ENCODE measurements at regions not wholly inside any gene's neighbourhood (a gene's known extent, or its start where the extent isn't known, plus 50 kb on each side); places are given as distances from the start of the nearest gene placed in this dataset.
"Not testable (repeated sequence)": the region's sequence is repeated elsewhere in the genome, so short reads cannot be mapped to it uniquely, and the experiment has no call there.

- in situ Hi-C loops (cut with HindIII; ENCODE audit: low pct_ligation_motif_present, low sequenced_read_pairs): no loop called here
- H3K4me3 ChIP-seq (ENCODE audit: low read depth, low read length): no peak overlapping the region
- TF ChIP-seq, protein P1, sequence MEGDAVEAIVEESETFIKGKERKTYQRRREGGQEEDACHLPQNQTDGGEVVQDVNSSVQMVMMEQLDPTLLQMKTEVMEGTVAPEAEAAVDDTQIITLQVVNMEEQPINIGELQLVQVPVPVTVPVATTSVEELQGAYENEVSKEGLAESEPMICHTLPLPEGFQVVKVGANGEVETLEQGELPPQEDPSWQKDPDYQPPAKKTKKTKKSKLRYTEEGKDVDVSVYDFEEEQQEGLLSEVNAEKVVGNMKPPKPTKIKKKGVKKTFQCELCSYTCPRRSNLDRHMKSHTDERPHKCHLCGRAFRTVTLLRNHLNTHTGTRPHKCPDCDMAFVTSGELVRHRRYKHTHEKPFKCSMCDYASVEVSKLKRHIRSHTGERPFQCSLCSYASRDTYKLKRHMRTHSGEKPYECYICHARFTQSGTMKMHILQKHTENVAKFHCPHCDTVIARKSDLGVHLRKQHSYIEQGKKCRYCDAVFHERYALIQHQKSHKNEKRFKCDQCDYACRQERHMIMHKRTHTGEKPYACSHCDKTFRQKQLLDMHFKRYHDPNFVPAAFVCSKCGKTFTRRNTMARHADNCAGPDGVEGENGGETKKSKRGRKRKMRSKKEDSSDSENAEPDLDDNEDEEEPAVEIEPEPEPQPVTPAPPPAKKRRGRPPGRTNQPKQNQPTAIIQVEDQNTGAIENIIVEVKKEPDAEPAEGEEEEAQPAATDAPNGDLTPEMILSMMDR (IDR thresholded peaks at IDR 0.05; ENCODE audit: low read depth, low read length, missing control alignments): no peak
- H3K27ac ChIP-seq: no peak overlapping the region
- no peaks in the 10 kb centered on the region for H3K27me3 ChIP-seq (replicated peaks)
- no peak for DNase-seq
- no peaks in the 10 kb centered on the region for H3K36me3 ChIP-seq (replicated peaks)
Observed at GRCh38 chr9:33739398-33739797, 56.0 kb upstream of the PRSS3 start.

GRCh38 chr9:33740075-33740474 lies 55.3 kb upstream of the PRSS3 start:
- no peak overlapping the region for H3K27ac ChIP-seq
- no peak overlapping the region for H3K4me3 ChIP-seq (ENCODE audit: low read depth, low read length)
- H3K27me3 ChIP-seq (replicated peaks): no peaks in the 10 kb centered on the region
- TF ChIP-seq, protein P1 (IDR thresholded peaks at IDR 0.05; ENCODE audit: low read depth, low read length, missing control alignments): no peak
- in situ Hi-C loops (cut with HindIII; ENCODE audit: low pct_ligation_motif_present, low sequenced_read_pairs): no loop called here
- H3K36me3 ChIP-seq (replicated peaks): no peaks in the 10 kb centered on the region
- no peak for DNase-seq

GRCh38 chr9:33740958-33741357 lies 54.4 kb upstream of the PRSS3 start:
- DNase-seq; H3K4me3 ChIP-seq (ENCODE audit: low read depth, low read length); in situ Hi-C loops (cut with HindIII; ENCODE audit: low pct_ligation_motif_present, low sequenced_read_pairs); H3K36me3 ChIP-seq (replicated peaks); H3K27me3 ChIP-seq (replicated peaks); H3K27ac ChIP-seq: not testable (repeated sequence)

DNA sequence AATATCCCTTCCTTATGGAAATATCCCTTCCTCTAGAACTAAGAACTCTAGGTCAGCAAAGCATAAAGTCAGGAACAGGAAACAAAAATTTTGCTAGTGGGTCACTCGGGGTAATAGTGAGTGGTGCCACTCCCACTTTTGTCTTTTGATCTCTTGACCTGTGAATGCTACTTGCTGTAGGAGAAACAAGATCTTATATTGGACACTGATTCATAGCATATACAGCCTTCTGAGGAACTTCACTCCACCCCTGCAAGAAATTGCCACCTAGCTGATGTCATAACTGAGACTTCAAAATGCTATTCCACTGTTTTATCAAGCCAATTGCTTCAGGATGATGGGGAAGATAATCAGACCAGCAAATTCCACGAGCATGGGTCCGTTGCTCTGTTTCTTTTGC lies 53.3 kb upstream of the PRSS3 start:
- Histone ChIP-seq H3K27me3 (replicated peaks) (no peaks in the 10 kb centered on the region), H3K27ac (no peak overlapping the region), H3K36me3 (replicated peaks) (no peaks in the 10 kb centered on the region), H3K4me3 (ENCODE audit: low read depth, low read length) (no peak overlapping the region)
- in situ Hi-C loops (cut with HindIII; ENCODE audit: low pct_ligation_motif_present, low sequenced_read_pairs): no loop called here
- no peak for DNase-seq
- TF ChIP-seq, protein P1 (IDR thresholded peaks at IDR 0.05; ENCODE audit: low read depth, low read length, missing control alignments): no peak

GRCh38 chr9:33742519-33742918 lies 52.8 kb upstream of the PRSS3 start:
- Histone ChIP-seq H3K36me3 (replicated peaks) (no peaks in the 10 kb centered on the region), H3K4me3 (ENCODE audit: low read depth, low read length) (no peak overlapping the region), H3K27me3 (replicated peaks) (no peaks in the 10 kb centered on the region), H3K27ac (no peak overlapping the region)
- no peak for DNase-seq
- in situ Hi-C loops (cut with HindIII; ENCODE audit: low pct_ligation_motif_present, low sequenced_read_pairs): no loop called here
- TF ChIP-seq, protein P1 (IDR thresholded peaks at IDR 0.05; ENCODE audit: low read depth, low read length, missing control alignments): peak; percentile 19

Data from brain microvascular endothelial cell (primary cell).